Colonic mucosa (tissue), 4 donors: ENCODE measurements at regions not wholly inside any gene's neighbourhood (a gene's known extent, or its start where the extent isn't known, plus 50 kb on each side); places are given as distances from the start of the nearest gene placed in this dataset.
A peak's percentile ranks its signal among the peaks of the same experiment; 100 is the strongest.

Experiments used
- DNase-seq: peaks from one replicate; pipeline ENCODE4 v3.0.0-alpha.2; 2020
- H3K27ac ChIP-seq: fragments of 200-600 bp; one replicate; pipeline ENCODE4 v1.8.0; 2021
- H3K27me3 ChIP-seq: fragments of 200-600 bp; one replicate; pipeline ENCODE4 v1.8.0; 2021
- H3K36me3 ChIP-seq: fragments of 200-600 bp; one replicate; pipeline ENCODE4 v1.8.0; 2021
- H3K4me1 ChIP-seq: fragments of 200-600 bp; one replicate; pipeline ENCODE4 v1.8.0; 2021; ENCODE audit warnings: mild to moderate bottlenecking
- H3K4me3 ChIP-seq: fragments of 200-600 bp; one replicate; pipeline ENCODE4 v1.8.0; 2021
- H3K9ac ChIP-seq, 2 donors: one replicate each; pipeline ENCODE4 v1.7.0; 2013; ENCODE audit warnings: control low read depth in 2 of 2, low read depth in 2 of 2, low read length in 2 of 2
- H3K9me3 ChIP-seq: fragments of 200-600 bp; one replicate; pipeline ENCODE4 v1.8.0; 2021
- intact Hi-C: fragments of 100-400 bp; cut with DNase I; formaldehyde crosslinking; loops from one replicate; pipeline ENCODE4 v1.14.1; 2022
- TF ChIP-seq, protein P1 (sequence below): fragments of 200-600 bp; IDR thresholded peaks from one replicate; pipeline ENCODE4 v1.8.0; 2022; ENCODE audit warnings: antibody characterized with exemption, mild to moderate bottlenecking
- donor health status: healthy.
- donor health status: DM: no; HTN: no; CAD: no.
- donor health status: DM: no; HTN: no; CAD: no.

DNA sequence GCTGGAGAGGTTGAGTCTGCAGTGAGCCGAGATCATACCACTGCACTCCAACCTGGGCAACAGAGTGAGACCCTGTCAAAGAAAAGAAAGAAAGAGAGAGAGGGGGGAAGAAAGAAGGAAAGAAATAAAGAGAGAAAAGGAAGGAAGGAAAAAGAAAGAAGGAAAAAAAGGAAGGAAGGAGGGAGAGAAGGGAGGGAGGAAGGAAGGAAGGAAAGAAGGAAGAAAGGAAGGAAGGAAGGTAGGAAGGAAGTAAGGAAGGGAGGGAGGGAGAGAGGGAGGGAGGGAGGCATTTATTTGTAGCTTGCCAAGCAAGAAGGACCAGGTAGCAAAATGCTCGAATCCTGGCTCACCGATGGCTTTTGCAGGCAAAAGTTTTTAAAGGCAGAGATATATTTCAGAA, 74.5 kb upstream of the BAIAP2L1 start:
- no peak overlapping the region for H3K4me3 ChIP-seq
- H3K4me1 ChIP-seq, result no peaks in the 10 kb centered on the region
- no peaks in the 10 kb centered on the region for H3K27me3 ChIP-seq
- TF ChIP-seq, protein P1, sequence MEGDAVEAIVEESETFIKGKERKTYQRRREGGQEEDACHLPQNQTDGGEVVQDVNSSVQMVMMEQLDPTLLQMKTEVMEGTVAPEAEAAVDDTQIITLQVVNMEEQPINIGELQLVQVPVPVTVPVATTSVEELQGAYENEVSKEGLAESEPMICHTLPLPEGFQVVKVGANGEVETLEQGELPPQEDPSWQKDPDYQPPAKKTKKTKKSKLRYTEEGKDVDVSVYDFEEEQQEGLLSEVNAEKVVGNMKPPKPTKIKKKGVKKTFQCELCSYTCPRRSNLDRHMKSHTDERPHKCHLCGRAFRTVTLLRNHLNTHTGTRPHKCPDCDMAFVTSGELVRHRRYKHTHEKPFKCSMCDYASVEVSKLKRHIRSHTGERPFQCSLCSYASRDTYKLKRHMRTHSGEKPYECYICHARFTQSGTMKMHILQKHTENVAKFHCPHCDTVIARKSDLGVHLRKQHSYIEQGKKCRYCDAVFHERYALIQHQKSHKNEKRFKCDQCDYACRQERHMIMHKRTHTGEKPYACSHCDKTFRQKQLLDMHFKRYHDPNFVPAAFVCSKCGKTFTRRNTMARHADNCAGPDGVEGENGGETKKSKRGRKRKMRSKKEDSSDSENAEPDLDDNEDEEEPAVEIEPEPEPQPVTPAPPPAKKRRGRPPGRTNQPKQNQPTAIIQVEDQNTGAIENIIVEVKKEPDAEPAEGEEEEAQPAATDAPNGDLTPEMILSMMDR, result no peak
- intact Hi-C loops, result no loop called here
- DNase-seq, result no peak
- no peak overlapping the region for H3K27ac ChIP-seq
- no peaks in the 10 kb centered on the region for H3K9me3 ChIP-seq
- no peaks in the 10 kb centered on the region for H3K36me3 ChIP-seq
- H3K9ac ChIP-seq, result no peak overlapping the region

DNA sequence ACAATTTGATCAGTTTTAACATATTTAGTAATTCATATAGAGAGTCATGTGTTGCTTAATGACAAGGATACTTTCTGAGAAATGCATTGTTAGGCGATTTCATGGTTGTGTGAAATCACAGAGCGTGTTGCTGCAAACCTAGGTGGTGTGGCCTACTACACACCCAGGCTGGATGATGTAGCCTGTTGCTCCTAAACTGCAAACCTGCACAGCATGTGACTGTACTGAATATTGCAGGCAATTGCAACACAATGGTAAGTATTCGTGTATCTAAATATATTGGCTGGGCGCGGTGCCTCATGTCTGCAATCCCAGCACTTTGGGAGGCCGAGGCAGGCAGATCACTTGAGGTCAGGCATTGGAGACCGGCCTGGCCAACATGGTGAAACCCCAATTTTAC, 73.7 kb upstream of the BAIAP2L1 start:
- Histone ChIP-seq H3K9ac (no peak overlapping the region), H3K4me1 (no peaks in the 10 kb centered on the region), H3K27ac (no peak overlapping the region), H3K9me3 (no peaks in the 10 kb centered on the region), H3K27me3 (no peaks in the 10 kb centered on the region), H3K36me3 (no peaks in the 10 kb centered on the region), H3K4me3 (no peak overlapping the region)
- TF ChIP-seq, protein P1, result no peak
- no peak for DNase-seq
- intact Hi-C loops, result no loop called here

DNA sequence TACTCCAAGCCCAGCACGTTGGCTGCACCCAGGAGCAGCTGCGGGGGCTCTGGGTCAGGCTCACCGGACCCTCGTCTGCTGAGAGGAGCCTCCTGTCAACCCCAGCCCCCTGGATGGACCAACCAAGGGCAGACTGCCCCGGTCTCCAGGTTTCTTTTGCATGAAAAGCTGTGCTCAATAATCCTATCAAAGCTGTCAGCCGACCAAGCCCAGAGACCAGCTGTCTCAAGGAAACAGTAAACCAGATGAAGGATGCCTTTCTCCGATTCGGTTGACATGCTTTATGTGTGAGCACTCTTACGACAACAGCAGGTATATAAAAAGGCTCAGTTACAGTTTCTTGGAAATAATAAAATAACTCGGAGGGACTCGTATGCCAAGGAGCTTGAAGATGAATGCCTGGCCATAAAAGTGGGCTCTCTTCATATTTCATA, 71.6 kb upstream of the BAIAP2L1 start:
- intact Hi-C loops, result no loop called here
- Histone ChIP-seq H3K27me3 (no peaks in the 10 kb centered on the region), H3K9me3 (no peaks in the 10 kb centered on the region), H3K4me1 (no peaks in the 10 kb centered on the region), H3K4me3 (no peak overlapping the region), H3K9ac (no peak overlapping the region), H3K27ac (no peak overlapping the region), H3K36me3 (no peaks in the 10 kb centered on the region)
- TF ChIP-seq, protein P1, result no peak
- DNase-seq, result no peak

DNA sequence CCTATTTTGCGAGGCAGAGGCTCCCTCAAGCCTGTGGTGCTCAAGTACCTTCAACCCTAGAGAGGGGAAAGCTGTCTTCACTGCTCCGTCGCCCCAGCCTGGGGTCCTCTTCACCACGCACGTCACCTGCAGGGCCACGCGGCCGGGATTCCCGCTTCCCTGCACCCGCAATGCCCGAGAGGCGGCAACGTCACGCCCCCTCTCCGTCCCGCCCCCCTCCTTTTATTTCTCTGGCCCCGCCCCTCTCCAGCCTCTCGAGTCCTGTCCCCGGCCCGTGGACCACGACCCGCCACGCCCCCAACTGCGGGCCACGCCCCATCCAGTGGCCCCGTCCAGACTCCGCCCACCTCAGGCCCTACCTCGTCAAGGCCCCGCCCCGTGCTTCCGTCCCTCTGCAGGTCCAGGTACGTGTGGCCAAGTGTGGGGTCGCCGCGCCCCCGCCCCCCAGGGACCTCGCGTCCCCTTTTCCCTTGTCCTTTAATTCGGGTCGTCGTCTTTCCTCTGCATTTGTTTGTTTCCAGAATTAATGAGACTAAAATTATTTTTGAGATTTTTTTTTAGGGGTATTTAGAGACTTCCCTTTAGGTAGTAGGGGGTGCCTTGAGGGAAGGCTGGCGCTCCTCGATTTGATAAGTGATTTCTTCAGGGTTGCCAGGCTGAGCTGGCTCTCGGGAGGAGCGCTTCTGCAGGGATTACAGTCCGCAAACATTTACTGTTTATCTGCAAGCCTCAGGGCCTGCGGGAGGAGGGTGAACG, 69.8 kb upstream of the BAIAP2L1 start:
- peak; percentile 78 for DNase-seq
- Histone ChIP-seq H3K27ac (no peak overlapping the region), H3K9me3 (no peaks in the 10 kb centered on the region), H3K4me1 (no peaks in the 10 kb centered on the region), H3K9ac (no peak overlapping the region), H3K4me3 (no peak overlapping the region), H3K27me3 (no peaks in the 10 kb centered on the region), H3K36me3 (no peaks in the 10 kb centered on the region)
- TF ChIP-seq, protein P1, result no peak
- intact Hi-C loops, result no loop called here

DNA sequence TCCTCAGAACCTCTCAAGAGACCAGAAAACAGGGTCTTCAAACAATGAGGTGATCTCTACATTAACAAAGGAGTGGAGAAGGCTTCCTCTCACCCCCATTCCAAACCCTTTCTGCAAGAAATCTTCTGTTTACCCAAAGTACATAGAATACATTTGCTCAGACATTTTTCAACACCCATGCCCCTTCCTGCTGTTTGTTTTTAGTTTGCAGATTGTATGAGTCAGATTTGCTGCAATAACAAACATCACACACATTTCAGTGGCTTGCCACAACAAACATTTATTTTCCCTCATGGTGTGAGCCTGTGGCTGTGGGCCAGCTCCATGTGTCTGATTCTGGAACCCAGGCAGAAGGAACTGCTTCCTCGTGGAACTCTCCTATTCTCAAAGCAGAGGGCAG, 68.2 kb upstream of the BAIAP2L1 start:
- intact Hi-C loops, result no loop called here
- H3K27me3 ChIP-seq, result no peaks in the 10 kb centered on the region
- TF ChIP-seq, protein P1, result no peak

More for the DNA sequence above, 68.2 kb upstream of the BAIAP2L1 start:
- DNase-seq, result no peak
- Histone ChIP-seq H3K4me3 (no peak overlapping the region), H3K4me1 (no peaks in the 10 kb centered on the region), H3K9ac (no peak overlapping the region), H3K27ac (no peak overlapping the region), H3K36me3 (no peaks in the 10 kb centered on the region), H3K9me3 (no peaks in the 10 kb centered on the region)
